GM12878 (cell line): ENCODE measurements at regions not wholly inside any gene's neighbourhood (a gene's known extent, or its start where the extent isn't known, plus 50 kb on each side); places are given as distances from the start of the nearest gene placed in this dataset.

Source experiments
- ATAC-seq: fragments of 200-7000 bp; cut with Tn5 transposase; 3 replicates; pipeline ENCODE4 v1.9.1; 2020; ENCODE audit warnings: mild to moderate bottlenecking, moderate library complexity
- BruUV-seq: library from RNA; stranded (reverse); fragments of 400-500 nt; replicated peaks from 2 replicates; lab custom pipeline; 2021; lab: Mats Ljungman, UMichigan
- CTCF ChIA-PET: fragments of 300-600 bp; sonication (Branson Sonifier 250); formaldehyde crosslinking; extraction: SDS; loops from one replicate; lab custom pipeline; 2021; ENCODE audit warnings: inconsistent platforms; lab: Yijun Ruan, JAX
- POLR2A ChIA-PET: fragments of 350-600 bp; formaldehyde crosslinking; extraction: SDS; loops from one replicate; lab custom pipeline; 2021; ENCODE audit warnings: inconsistent platforms; lab: Charles Lee
- RAD21 ChIA-PET: fragments of 300-600 bp; sonication (Branson Sonifier 250); formaldehyde crosslinking; loops from one replicate; lab custom pipeline; 2023; ENCODE audit warnings: antibody characterized with exemption; ENCODE audit not compliant: unreplicated experiment; lab: Charles Lee
- SMC1A ChIA-PET: fragments of 300-600 bp; sonication (Branson Sonifier 250); formaldehyde crosslinking; loops from one replicate; lab custom pipeline; 2023; ENCODE audit not compliant: unreplicated experiment, uncharacterized antibody; lab: Charles Lee
- DNase-seq: peaks from one replicate; pipeline ENCODE4 v3.0.0-alpha.2; 2011; ENCODE audit warnings: low read depth, low spot score
- FAIRE-seq: peaks from 3 replicates; lab custom pipeline; 2011; peaks lifted over from hg19 to GRCh38; lab: Jason Lieb, UNC
- H2AFZ ChIP-seq: 2 replicates; pipeline ENCODE4 v1.6.0; 2011; ENCODE audit warnings: low read depth, low read length, control low read depth; ENCODE audit not compliant: control insufficient read depth
- H3K27ac ChIP-seq: 2 replicates; pipeline ENCODE4 v1.5.1; 2011; ENCODE audit warnings: control low read depth; ENCODE audit not compliant: control insufficient read depth, insufficient read depth
- H3K27me3 ChIP-seq, 2 experiments: replicated peaks in 1 of 2; 2 replicates each; pipeline versions ENCODE4 v1.6.0 to v1.6.1; 2011; ENCODE audit warnings: low read length in 1 of 2; ENCODE audit not compliant: control insufficient read depth in 2 of 2, insufficient read depth in 2 of 2
- H3K36me3 ChIP-seq, 2 experiments: 2 replicates each; pipeline ENCODE4 v1.5.1; 2011; ENCODE audit warnings: low read length in 1 of 2; ENCODE audit not compliant: control insufficient read depth in 2 of 2, insufficient read depth in 2 of 2
- H3K4me1 ChIP-seq: 2 replicates; pipeline ENCODE4 v1.6.1; 2011; ENCODE audit warnings: mild to moderate bottlenecking, low read length, moderate library complexity, mixed read lengths; ENCODE audit not compliant: control insufficient read depth, insufficient read depth
- H3K4me2 ChIP-seq: 2 replicates; pipeline ENCODE4 v1.6.0; 2011; ENCODE audit warnings: control low read depth; ENCODE audit not compliant: control insufficient read depth, insufficient read depth
- H3K4me3 ChIP-seq: fragments of 200-600 bp; sonication (generic); 2 replicates; pipeline ENCODE4 v1.5.1; 2016
- H3K79me2 ChIP-seq: 2 replicates; pipeline ENCODE4 v1.6.0; 2011; ENCODE audit warnings: low read length; ENCODE audit not compliant: control insufficient read depth, insufficient read depth
- H3K9ac ChIP-seq: 2 replicates; pipeline ENCODE4 v1.8.0; 2011; ENCODE audit warnings: low read length, control low read depth, mixed read lengths; ENCODE audit not compliant: control insufficient read depth, insufficient read depth
- H3K9me3 ChIP-seq: replicated peaks from 3 replicates; pipeline ENCODE4 v1.5.1; 2011; ENCODE audit warnings: mild to moderate bottlenecking, low read length; ENCODE audit not compliant: control insufficient read depth, insufficient read depth
- H4K20me1 ChIP-seq: 2 replicates; pipeline ENCODE4 v1.6.0; 2011; ENCODE audit not compliant: control insufficient read depth, insufficient read depth
- ATF7 ChIP-seq: fragments of 450-650 bp; IDR thresholded peaks from 2 replicates; pipeline ENCODE4 v1.6.1; 2016; ENCODE audit warnings: low read depth, mild to moderate bottlenecking
- CBX5 ChIP-seq: sonication (generic); IDR thresholded peaks from 2 replicates; pipeline ENCODE4 v1.6.1; 2016; ENCODE audit warnings: low read depth, moderate library complexity, mild to moderate bottlenecking, inconsistent platforms
- CHD1 ChIP-seq: IDR thresholded peaks from 2 replicates; pipeline ENCODE4 v1.6.1; 2012; ENCODE audit warnings: low read depth, low read length, improper control_type of control experiment
- FOXM1 ChIP-seq: IDR thresholded peaks from 2 replicates; pipeline ENCODE4 v1.6.1; 2012; ENCODE audit warnings: low read depth, mild to moderate bottlenecking, inconsistent platforms, low read length, moderate library complexity
- HDGF ChIP-seq: fragments of 450-650 bp; IDR thresholded peaks from 2 replicates; pipeline ENCODE4 v1.6.1; 2016; ENCODE audit warnings: antibody characterized with exemption
- NRF1 ChIP-seq: conservative IDR thresholded peaks from 2 replicates; pipeline ENCODE4 v1.6.1; 2011; ENCODE audit warnings: mild to moderate bottlenecking, low read depth, low read length, improper control_type of control experiment
- PKNOX1 ChIP-seq: fragments of 450-650 bp; IDR thresholded peaks from 2 replicates; pipeline ENCODE4 v1.6.1; 2016; ENCODE audit warnings: mild to moderate bottlenecking
- POLR2A ChIP-seq: IDR thresholded peaks from 2 replicates; pipeline ENCODE4 v1.6.1; 2011; ENCODE audit warnings: low read depth, mild to moderate bottlenecking, low read length
- RCOR1 ChIP-seq: conservative IDR thresholded peaks from 2 replicates; pipeline ENCODE4 v1.6.1; 2012; ENCODE audit warnings: low read depth, low read length, improper control_type of control experiment
- REST ChIP-seq: IDR thresholded peaks from 2 replicates; pipeline ENCODE4 v1.6.1; 2012; ENCODE audit warnings: mild to moderate bottlenecking, low read depth, low read length
- SMARCA5 ChIP-seq: fragments of 450-650 bp; IDR thresholded peaks from 2 replicates; pipeline ENCODE4 v1.6.1; 2017; ENCODE audit warnings: mild to moderate bottlenecking
- SUZ12 ChIP-seq: fragments of 200-600 bp; sonication (generic); IDR thresholded peaks from one replicate; pipeline ENCODE4 v1.6.1; 2018; ENCODE audit warnings: antibody characterized with exemption, mild to moderate bottlenecking; ENCODE audit not compliant: unreplicated experiment
- ZNF274 ChIP-seq: IDR thresholded peaks from one replicate; pipeline ENCODE4 v1.8.0; 2011; ENCODE audit not compliant: insufficient read length, insufficient read depth
- in situ Hi-C: fragments of 300-500 bp; cut with MboI; formaldehyde crosslinking; loops from 9 replicates; pipeline ENCODE4 v1.14.3; 2018; ENCODE audit warnings: mixed read lengths
- intact Hi-C: fragments of 100-400 bp; cut with micrococcal nuclease; formaldehyde crosslinking; loops from one replicate; pipeline ENCODE4 v1.14.2; 2022; ENCODE audit not compliant: unreplicated experiment
- TF ChIP-seq, protein P1 (sequence below): IDR thresholded peaks from 2 replicates; pipeline ENCODE4 v1.6.1; 2012; ENCODE audit warnings: improper control_type of control experiment, low read depth, low read length; ENCODE audit not compliant: insufficient replicate concordance

GRCh38 chr3:6180171-6180570, 680.7 kb upstream of the GRM7 start:
- FAIRE-seq = no peak
- ChIA-PET POLR2A (no interaction called here), RAD21 (no interaction called here), SMC1A (no interaction called here)
- intact Hi-C loops = no loop called here
- DNase-seq = no peak
- no peak overlapping the region for H2AFZ ChIP-seq
- H4K20me1 ChIP-seq = no peaks in the 10 kb centered on the region
- H3K4me2 ChIP-seq = no peak overlapping the region
- H3K36me3 ChIP-seq = no peaks in the 10 kb centered on the region
- H3K9ac ChIP-seq = no peak overlapping the region
- H3K79me2 ChIP-seq = no peaks in the 10 kb centered on the region
- no peak overlapping the region for H3K27ac ChIP-seq
- H3K4me1 ChIP-seq = no peaks in the 10 kb centered on the region
- no TSS peak for BruUV-seq
- in situ Hi-C loops = no loop called here
- no peak for TF ChIP-seq RCOR1
- no peak for TF ChIP-seq HDGF
- no peak for TF ChIP-seq CHD1
- TF ChIP-seq SMARCA5 = no peak
- TF ChIP-seq REST = no peak
- TF ChIP-seq PKNOX1 = no peak
- TF ChIP-seq ATF7 = no peak
- TF ChIP-seq, protein P1, sequence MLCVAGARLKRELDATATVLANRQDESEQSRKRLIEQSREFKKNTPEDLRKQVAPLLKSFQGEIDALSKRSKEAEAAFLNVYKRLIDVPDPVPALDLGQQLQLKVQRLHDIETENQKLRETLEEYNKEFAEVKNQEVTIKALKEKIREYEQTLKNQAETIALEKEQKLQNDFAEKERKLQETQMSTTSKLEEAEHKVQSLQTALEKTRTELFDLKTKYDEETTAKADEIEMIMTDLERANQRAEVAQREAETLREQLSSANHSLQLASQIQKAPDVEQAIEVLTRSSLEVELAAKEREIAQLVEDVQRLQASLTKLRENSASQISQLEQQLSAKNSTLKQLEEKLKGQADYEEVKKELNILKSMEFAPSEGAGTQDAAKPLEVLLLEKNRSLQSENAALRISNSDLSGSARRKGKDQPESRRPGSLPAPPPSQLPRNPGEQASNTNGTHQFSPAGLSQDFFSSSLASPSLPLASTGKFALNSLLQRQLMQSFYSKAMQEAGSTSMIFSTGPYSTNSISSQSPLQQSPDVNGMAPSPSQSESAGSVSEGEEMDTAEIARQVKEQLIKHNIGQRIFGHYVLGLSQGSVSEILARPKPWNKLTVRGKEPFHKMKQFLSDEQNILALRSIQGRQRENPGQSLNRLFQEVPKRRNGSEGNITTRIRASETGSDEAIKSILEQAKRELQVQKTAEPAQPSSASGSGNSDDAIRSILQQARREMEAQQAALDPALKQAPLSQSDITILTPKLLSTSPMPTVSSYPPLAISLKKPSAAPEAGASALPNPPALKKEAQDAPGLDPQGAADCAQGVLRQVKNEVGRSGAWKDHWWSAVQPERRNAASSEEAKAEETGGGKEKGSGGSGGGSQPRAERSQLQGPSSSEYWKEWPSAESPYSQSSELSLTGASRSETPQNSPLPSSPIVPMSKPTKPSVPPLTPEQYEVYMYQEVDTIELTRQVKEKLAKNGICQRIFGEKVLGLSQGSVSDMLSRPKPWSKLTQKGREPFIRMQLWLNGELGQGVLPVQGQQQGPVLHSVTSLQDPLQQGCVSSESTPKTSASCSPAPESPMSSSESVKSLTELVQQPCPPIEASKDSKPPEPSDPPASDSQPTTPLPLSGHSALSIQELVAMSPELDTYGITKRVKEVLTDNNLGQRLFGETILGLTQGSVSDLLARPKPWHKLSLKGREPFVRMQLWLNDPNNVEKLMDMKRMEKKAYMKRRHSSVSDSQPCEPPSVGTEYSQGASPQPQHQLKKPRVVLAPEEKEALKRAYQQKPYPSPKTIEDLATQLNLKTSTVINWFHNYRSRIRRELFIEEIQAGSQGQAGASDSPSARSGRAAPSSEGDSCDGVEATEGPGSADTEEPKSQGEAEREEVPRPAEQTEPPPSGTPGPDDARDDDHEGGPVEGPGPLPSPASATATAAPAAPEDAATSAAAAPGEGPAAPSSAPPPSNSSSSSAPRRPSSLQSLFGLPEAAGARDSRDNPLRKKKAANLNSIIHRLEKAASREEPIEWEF = no peak
- TF ChIP-seq FOXM1 = no peak
- no peak for TF ChIP-seq NRF1
- no peak for TF ChIP-seq SUZ12
- TF ChIP-seq CBX5 = no peak
- no peak for TF ChIP-seq ZNF274
- no peak for TF ChIP-seq POLR2A
- TF ChIP-seq, all 136 proteins: peak for 0
- CTCF ChIA-PET = no interaction called here
- Histone ChIP-seq H3K9me3 (no peaks in the 10 kb centered on the region; the same call in 2 of the 3 replicates), H3K4me3 (no peak overlapping the region), H3K27me3 (no peaks in the 10 kb centered on the region)
- no peak for ATAC-seq
